ENCODE measurements at regions not wholly inside any gene's neighbourhood (a gene's known extent, or its start where the extent isn't known, plus 50 kb on each side); places are given as distances from the start of the nearest gene placed in this dataset.

- H4K20me1 ChIP-seq (replicated peaks in 1 of 2; ENCODE audit: control insufficient read depth in 1 of 2, insufficient read depth in 2 of 2, low read length in 2 of 2): no peaks in the 10 kb centered on the region
- POLR2A ChIA-PET (ENCODE audit: partially characterized antibody): no interaction called here
- no peak overlapping the region for H2AK5ac ChIP-seq (ENCODE audit: low read depth, low read length)
- H4K8ac ChIP-seq (ENCODE audit: extremely low read depth, insufficient read depth, low read length): no peak overlapping the region
- H3K27me3 ChIP-seq (replicated peaks in 1 of 4; ENCODE audit: control insufficient read depth in 3 of 4, extremely low read depth in 1 of 4, insufficient read depth in 3 of 4, low read length in 3 of 4): no peaks in the 10 kb centered on the region
- H3K4me2 ChIP-seq (ENCODE audit: insufficient read depth in 1 of 2, low read depth in 2 of 2, low read length in 2 of 2): no peak overlapping the region
- no peak overlapping the region for H3K56ac ChIP-seq (replicated peaks; ENCODE audit: insufficient read length, low read depth, low read length)
- CTCF ChIA-PET (ENCODE audit: partially characterized antibody): no interaction called here
- no peak overlapping the region for H4K91ac ChIP-seq (replicated peaks; ENCODE audit: insufficient read length, low read length)
- H3K79me1 ChIP-seq (ENCODE audit: low read depth, low read length): no peaks in the 10 kb centered on the region
- H2AFZ ChIP-seq (ENCODE audit: low read length): no peak overlapping the region
- WGBS, 2 experiments (ENCODE audit: extremely low coverage in 1 of 2, insufficient coverage in 1 of 2, insufficient read length in 1 of 2, insufficient replicate concordance in 2 of 2, low coverage in 1 of 2, low lambda C conversion rate in 2 of 2, missing lambda C conversion rate in 1 of 2): 76% methylated on average over 1 of the region's 1 CpG; no CpG with 5 or more reads in 1 of the 2 experiments
- no peak overlapping the region for H3K4me3 ChIP-seq (ENCODE audit: extremely low read depth in 1 of 4, insufficient read depth in 2 of 4, low read depth in 3 of 4, low read length in 4 of 4)
- no peak for DNase-seq (ENCODE audit: low read depth in 1 of 2, low spot score in 2 of 2)
- H2BK20ac ChIP-seq (ENCODE audit: low read length): no peak overlapping the region
- H3K79me2 ChIP-seq (ENCODE audit: control insufficient read depth in 1 of 2, insufficient read depth in 2 of 2, low read length in 2 of 2): no peaks in the 10 kb centered on the region
- H3K9me3 ChIP-seq (ENCODE audit: insufficient read depth in 2 of 2, low read depth in 1 of 2, low read length in 1 of 2): no peaks in the 10 kb centered on the region
- no peak overlapping the region for H2BK5ac ChIP-seq (ENCODE audit: low read depth, low read length)
- no peak overlapping the region for H2BK12ac ChIP-seq (ENCODE audit: low read depth, low read length)
- H3K9ac ChIP-seq (replicated peaks in 1 of 4; ENCODE audit: extremely low read depth in 1 of 4, low read depth in 3 of 4, low read length in 3 of 4): no peak overlapping the region
- H3K4me1 ChIP-seq (replicated peaks in 1 of 4; ENCODE audit: control insufficient read depth in 3 of 4, insufficient read depth in 4 of 4, low read length in 3 of 4): no peaks in the 10 kb centered on the region
- H3K4ac ChIP-seq (replicated peaks; ENCODE audit: insufficient read length, low read depth, low read length): no peak overlapping the region
- H2BK120ac ChIP-seq (replicated peaks; ENCODE audit: low read depth, low read length): no peak overlapping the region
- no peaks in the 10 kb centered on the region for H3K23me2 ChIP-seq (ENCODE audit: low read depth, low read length)
- H3K14ac ChIP-seq (ENCODE audit: insufficient read length): no peak overlapping the region
- TF ChIP-seq JUND (IDR thresholded peaks at IDR 0.05; ENCODE audit: low read length) (no peak), ATF2 (IDR thresholded peaks at IDR 0.05; ENCODE audit: low read length) (no peak), SP1 (IDR thresholded peaks at IDR 0.05; ENCODE audit: low read depth, low read length) (no peak), CEBPB (IDR thresholded peaks at IDR 0.05; ENCODE audit: low read depth, low read length) (no peak), SRF (IDR thresholded peaks at IDR 0.05; ENCODE audit: low read depth, low read length) (no peak), TEAD4 (IDR thresholded peaks at IDR 0.05; ENCODE audit: low read depth, low read length) (no peak), TBP (IDR thresholded peaks at IDR 0.05; ENCODE audit: low read depth, low read length) (no peak)
- no peak for FAIRE-seq
- no peaks in the 10 kb centered on the region for H3K36me3 ChIP-seq (ENCODE audit: control insufficient read depth in 2 of 4, insufficient read depth in 4 of 4, low read length in 3 of 4)
- no peak overlapping the region for H3K27ac ChIP-seq (ENCODE audit: low read depth, low read length)
- H4K5ac ChIP-seq (ENCODE audit: insufficient read length, low read depth, low read length): no peak overlapping the region
- H3K23ac ChIP-seq (ENCODE audit: insufficient read length): no peak overlapping the region
- no peak overlapping the region for H2BK15ac ChIP-seq (ENCODE audit: low read length)
- H3K18ac ChIP-seq (ENCODE audit: extremely low read depth, low read length): no peak overlapping the region
Measured at GRCh38 chr4:82200046-82200445, 173.7 kb downstream of the HNRNPD start.

All from H1 (cell line).